Ovary (tissue), 3 donors: ENCODE measurements at regions not wholly inside any gene's neighbourhood (a gene's known extent, or its start where the extent isn't known, plus 50 kb on each side); places are given as distances from the start of the nearest gene placed in this dataset.

Experiments
- CTCF ChIP-seq, 3 donors: fragments of 450-650 bp in 2 of 3; fragments of 200-600 bp in 1 of 3; IDR thresholded peaks; one replicate each; pipeline versions ENCODE4 v1.5.1 to v1.8.0; 2016 to 2022; ENCODE audit warnings: antibody characterized with exemption in 3 of 3, mild to moderate bottlenecking in 1 of 3
- POLR2A ChIP-seq: fragments of 450-650 bp; IDR thresholded peaks from one replicate; pipeline ENCODE4 v1.6.1; 2017; ENCODE audit warnings: antibody characterized with exemption, mild to moderate bottlenecking, moderate library complexity
- donor health status: DM: no; HTN: no; CAD: no.

GRCh38 chr9:120107138-120107537, 472.8 kb downstream of the CDK5RAP2 start:
- TF ChIP-seq POLR2A (no peak), CTCF (IDR thresholded peaks at IDR 0.05) (no peak)
